NCI-H1694 treated with DMSO at 0.1 percent for 48 hours (cell line): ENCODE measurements at regions not wholly inside any gene's neighbourhood (a gene's known extent, or its start where the extent isn't known, plus 50 kb on each side); places are given as distances from the start of the nearest gene placed in this dataset.

Source experiments
- DNase-seq: peaks from one replicate; lab custom pipeline; 2025; lab: John Stamatoyannopoulos, UW

GRCh38 chr20:11086970-11087369 is 413.2 kb upstream of the JAG1 start:
- no peak for DNase-seq

DNA sequence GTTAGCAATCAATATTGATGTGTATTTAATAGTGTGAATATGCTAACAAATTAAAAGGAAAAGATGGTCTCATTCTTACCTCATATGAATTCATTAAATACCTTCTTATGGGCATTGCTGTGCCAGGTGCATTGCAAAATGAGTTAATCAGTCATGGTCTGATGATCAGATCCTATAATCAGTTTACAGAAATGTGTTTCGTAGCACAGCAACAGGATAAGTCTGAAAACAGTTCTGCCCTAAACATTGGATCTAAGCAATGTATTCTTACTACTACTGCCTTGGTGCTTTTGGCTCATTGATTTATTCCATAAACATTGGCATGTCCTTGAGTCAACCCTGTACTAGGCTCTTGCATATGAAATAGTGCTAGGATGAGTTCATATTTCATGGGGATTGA is 417.0 kb upstream of the JAG1 start:
- no peak for DNase-seq

DNA sequence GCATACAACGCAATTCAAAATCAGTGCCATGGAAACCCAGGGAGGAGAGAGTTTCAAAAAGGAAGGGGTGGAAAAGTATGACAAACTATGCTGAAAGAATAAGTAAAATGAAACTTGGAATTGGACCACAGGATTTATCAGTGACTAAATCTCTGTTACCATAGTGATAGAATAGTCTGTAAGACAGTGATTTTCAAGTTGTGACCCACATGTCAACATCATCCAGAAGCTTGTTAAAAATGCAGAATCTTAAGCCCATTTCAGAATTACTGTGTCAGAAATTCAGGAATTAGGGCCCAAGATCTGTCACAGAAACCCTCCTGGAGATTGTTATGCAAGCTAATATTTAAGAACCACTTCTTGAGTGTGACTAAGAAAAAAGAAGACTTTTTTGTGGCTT is 417.7 kb upstream of the JAG1 start:
- DNase-seq, result no peak

DNA sequence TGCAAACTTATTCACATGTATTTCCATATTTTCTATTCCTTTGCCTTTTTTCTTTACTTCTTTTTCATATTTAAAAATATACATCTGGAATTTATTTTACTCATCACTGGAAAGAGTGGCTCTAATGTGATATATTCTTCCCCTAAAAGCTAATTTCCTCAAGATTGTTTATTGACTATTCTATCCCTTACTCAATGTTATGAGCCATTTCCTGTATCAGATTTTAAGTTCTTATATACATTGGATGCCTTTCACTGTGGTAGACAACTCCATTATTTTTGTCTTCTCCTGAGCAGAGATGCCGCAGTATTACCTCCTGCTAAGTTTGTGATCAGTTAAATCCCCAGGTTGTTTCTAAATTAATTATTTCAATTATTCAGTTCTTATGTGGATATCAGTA is 418.4 kb upstream of the JAG1 start:
- no peak for DNase-seq

GRCh38 chr20:11094196-11094595 is 420.4 kb upstream of the JAG1 start:
- no peak for DNase-seq

DNA sequence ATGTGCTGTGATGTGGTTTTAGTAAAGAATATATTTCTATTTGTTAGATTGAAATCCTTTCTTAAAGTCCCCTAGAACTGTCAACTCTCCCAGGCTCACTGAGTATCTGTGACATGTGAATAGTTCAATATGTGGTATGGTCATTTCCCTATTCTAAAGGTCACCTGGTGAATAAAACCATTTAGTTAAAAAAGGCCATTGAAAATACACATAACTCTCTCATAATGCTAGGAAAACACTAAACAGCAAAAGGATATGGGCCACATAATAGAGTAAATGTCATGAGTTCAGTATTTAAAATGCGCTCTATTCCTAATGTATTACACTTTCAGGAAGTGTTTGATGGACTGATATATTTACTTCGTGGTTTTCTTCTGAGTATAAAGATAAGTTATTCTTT is 420.9 kb upstream of the JAG1 start:
- no peak for DNase-seq

DNA sequence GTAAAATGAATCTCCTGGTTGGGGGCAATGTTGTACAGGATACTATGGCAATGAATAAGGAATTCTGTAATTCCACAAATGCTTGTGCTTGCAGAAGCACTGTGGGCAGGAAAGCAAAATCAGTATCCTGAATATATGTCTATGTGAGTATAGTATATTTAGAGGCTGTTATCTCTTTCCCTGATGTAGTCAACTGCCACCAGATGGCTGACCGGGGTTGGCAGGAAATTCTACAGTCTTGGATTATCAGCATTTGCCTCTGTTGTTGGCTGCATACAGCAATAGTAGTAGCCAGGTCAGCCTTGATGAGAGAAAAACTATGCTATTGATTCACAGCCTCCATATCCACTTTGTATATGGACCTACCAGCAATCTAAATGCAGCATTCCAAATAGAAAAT is 425.1 kb upstream of the JAG1 start:
- DNase-seq, result no peak

- no peak for DNase-seq
Observed at GRCh38 chr20:11101243-11101642, 427.4 kb upstream of the JAG1 start.

- no peak for DNase-seq
Observed at GRCh38 chr20:11101696-11102095, 427.9 kb upstream of the JAG1 start.

- DNase-seq, result no peak
Observed at GRCh38 chr20:11103866-11104265, 430.1 kb upstream of the JAG1 start.

GRCh38 chr20:11108102-11108810 is 434.5 kb upstream of the JAG1 start:
- DNase-seq, result no peak

- no peak for DNase-seq
Observed at GRCh38 chr20:11110535-11110934, 436.7 kb upstream of the JAG1 start.

DNA sequence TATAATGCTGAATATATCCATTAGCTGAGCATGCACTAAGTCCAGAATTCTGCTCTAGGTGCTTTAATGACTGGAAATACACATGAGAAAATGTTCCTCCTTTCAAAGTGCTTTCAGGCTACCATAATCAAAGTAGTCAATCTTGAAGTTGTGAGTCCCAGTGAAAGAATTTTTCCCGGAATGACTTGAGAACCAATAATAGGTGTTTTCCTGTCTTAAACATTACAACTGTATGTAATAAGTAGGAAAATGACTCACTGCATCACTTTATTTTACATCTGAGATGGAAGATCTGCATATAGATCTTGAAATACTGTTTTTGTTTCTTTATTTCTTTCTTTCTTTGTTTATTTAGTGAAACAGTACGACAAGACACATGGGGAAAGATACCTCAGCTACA is 437.4 kb upstream of the JAG1 start:
- DNase-seq, result no peak

DNA sequence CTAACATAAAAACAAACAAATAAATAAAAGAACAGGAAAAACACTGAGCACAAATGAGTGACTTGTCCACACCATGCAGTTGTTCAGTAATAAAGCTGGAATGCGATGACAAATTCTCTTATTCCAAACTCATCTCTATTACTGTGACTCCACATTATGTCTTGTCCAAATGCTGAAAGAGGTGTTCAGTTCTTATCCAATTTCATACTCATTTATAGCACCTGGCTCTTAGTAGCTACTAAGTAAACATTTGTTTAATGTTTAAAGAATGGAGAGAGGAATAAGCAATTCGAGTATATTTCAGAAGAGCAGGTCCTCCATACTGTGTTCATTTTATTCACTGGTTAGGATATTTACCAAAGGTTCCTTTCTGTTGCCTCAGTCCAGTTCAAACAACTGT is 439.0 kb upstream of the JAG1 start:
- DNase-seq, result no peak

DNA sequence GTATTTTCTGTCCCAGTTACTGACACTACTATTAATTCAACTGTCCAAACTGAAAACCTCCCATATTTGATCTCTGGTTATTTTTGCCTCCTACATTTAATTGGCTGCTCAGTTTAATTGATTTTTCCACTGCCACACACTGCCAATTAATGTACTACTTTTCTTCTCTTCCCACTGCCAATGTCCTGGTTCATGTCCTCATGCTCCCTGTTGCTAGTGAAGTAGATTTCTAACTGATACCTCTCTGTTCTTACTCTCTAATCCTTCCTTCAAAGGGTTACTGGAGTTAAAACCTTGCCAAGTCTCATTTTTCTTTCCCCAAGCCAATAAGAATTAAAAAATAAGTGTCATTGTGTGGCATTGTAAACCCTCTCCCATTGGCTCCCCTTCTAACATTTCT is 440.6 kb upstream of the JAG1 start:
- DNase-seq, result no peak

DNA sequence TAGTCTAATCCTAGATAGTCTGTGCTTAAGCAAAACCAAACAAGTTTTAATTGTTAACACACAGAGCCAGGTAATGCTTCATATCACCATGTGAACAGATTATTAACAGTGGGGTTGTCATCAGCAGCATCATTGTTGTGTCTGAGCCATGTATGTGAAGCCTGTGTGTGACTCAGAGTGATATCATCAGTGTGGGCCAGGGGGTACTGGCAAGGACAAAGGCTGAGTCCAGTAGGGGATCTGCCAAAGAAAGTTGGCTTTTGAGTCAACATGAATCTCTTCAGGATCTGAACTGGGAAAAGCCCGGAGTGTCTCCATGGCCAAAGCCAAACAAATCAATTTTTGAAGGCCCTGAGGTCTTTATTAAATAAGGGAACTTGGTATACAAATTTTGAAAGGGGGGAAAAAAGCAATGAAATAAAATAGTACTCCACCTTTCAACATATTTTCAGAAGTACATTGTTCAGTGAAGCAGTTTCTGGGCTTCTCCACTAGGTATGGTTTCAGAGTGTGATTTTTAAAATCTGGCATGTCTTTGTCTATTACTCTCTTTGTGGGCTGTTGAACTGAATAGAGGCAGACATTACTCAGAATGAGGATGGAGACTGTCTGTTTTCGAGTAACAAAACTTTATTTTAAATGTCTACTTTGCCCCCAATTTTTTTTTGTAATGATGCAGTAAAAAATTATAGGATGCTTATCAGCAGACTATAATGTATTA is 444.2 kb upstream of the JAG1 start:
- no peak for DNase-seq

DNA sequence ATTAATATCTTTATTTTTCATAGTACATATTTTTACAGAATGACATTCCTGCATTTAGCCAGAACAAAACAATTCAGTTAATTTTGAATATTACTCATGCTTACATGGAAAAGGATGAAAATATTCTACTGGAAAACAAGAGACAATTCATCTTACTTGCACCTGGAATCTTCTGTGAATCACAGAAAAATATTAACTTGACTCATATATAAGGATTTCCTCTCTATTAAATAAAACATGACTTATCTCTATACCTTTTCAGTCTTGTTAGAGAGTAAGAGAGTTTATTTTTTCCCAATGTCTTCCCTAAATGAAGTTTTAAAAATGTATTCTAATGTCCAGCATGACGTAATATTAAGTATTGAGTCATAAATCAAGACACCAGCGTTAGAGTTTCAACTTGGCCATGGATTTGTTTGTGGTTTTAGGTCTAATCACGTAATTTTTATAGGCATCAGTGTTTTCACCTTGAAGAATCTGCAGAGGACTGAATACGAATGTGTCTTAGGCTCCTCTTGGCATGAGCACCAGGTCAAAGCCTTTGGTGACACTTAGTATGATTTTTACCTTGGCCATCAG is 445.1 kb upstream of the JAG1 start:
- no peak for DNase-seq

DNA sequence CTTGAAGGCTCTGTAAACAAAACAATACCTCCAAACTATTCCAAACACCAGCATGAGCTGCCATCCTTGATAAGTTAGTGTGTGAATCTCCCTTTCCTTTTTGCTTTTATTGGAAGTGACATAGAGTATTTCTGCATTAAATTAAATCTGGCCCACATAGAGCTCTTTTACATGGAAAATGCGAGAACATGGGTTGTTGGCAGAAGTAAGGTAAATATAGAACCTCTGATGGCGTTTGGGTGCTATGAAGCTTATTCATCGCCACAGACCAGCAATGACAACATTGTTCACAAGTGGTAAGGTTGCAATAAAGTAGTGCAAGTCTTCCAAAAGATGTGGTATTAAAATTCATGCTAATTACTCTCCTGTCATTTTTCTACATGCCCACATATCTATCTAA is 445.8 kb upstream of the JAG1 start:
- DNase-seq, result no peak

DNA sequence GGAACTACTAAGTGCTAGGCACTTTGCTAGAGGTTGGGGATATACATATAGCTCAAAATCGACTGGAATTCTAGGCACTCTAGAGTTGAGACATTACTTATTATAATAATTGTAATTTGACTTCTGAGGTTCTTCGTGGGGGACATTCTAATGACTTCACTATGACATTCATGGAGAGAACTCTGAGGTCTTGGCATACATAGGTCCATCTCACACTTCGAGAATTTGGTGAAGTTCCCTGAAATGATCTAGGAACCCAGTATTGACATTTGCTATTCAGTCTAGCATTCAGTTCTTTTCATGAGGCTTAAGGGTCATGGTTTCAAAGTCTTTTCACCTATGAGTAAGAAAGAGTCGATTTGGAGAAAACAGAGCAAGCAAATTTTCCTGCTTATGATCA is 446.6 kb upstream of the JAG1 start:
- DNase-seq, result no peak

DNA sequence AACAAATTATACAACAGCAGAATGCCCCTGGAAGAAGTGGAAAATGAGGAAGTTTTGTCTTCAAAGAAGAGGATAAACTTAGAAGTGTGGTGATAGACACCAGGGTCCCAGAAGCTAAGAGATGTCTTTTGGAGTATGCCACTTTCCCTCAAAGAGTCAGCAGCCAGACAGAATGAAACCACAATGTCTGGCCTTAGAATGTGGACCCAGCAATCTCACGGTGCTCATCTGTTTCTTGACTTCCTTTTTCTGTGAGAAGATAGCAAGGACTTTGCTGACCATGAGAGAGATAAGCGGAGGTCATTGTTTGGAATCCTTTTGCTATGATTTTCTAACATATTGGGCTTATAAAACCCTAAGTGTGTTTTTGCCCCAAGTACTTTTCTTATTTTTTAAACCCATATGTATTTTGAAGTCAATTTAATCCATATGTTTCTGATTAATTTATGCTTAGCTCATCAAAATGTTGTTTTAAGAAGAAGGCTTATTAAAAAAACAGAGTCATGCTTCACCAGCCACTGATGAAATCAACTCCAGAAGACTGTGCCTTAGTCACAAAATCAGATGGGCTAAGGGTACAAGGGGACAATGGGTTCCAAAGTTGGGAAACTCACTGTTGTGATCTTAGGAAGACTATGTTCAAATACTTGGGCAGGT is 451.2 kb upstream of the JAG1 start:
- DNase-seq, result no peak

DNA sequence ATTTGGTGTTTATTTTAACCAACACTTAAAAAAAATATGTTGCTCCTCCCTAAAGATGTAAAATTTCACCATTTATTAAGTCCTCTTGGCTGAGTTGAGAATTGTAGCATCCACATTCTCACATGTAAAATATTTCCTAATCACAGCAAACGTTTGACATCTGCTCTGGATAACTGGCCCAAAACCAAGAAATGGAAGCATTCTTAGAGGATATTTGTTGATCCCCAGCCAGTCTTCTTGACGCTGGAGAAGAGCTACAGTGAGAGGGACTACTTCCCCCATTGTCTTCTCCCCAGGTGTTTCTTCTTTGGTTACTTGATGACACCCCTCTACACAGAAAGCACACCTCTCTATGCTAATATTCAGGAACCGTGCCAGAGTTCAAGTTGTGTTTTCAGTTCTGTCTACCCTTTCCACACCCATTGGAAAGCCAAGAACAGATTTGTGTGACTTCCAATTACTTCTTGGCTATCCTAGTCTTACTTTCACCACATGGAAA is 454.5 kb upstream of the JAG1 start:
- DNase-seq, result no peak

- DNase-seq, result no peak
Observed at GRCh38 chr20:11128721-11129120, 454.9 kb upstream of the JAG1 start.
